GM18870 (cell line): ENCODE measurements at regions not wholly inside any gene's neighbourhood (a gene's known extent, or its start where the extent isn't known, plus 50 kb on each side); places are given as distances from the start of the nearest gene placed in this dataset.

Experiments used
- ATAC-seq: cut with Tn5 transposase; IDR thresholded peaks from one replicate; pipeline ENCODE4 v1.9.1; 2021; ENCODE audit warnings: moderate library complexity; ENCODE audit not compliant: unreplicated experiment

DNA sequence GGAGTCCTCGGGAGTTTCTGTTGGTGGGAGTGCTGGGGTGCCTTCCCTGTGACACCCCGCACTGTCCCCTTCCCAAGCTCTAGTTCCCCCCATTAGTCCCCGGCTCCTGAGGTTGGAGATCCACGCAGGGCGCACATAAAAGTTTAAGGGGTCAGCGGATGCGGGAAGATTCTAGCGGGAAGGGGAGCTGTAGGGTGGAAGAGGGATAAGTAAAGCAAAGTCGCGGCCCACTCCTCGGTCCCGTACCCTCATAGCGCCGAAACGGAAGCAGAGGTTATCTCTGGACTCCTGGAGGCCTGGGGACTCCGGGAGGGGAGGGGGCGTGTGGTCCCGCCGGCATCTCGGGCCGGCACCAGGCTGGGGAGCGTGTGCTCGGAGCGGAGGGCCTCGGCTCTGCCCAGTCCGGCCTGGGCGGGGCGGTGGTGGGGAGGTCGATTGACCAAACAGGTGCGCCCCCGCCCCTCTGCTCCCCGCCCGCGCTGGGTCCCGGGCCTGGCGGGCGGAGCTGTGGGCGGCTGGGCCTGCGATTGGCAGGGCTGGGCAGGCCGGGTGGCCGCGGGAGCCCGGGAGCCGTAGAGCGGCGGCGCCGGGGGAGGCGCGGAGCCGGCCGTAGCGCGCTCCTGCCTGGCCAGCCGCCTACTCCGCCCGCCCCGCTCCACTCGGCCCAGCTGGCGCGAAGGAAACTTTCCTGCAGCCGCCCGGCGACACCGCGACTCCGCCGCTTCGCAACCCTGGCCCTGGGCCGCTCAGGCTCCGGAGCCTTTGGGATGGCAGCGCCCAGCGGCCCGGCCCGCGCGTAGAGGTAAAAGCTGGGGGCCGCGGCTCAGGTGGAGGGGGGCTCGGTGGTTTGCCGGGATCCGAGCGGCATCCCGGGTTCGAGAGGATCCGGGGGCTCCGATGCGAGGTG lies 52.2 kb upstream of the DAB2IP start:
- ATAC-seq = no peak

DNA sequence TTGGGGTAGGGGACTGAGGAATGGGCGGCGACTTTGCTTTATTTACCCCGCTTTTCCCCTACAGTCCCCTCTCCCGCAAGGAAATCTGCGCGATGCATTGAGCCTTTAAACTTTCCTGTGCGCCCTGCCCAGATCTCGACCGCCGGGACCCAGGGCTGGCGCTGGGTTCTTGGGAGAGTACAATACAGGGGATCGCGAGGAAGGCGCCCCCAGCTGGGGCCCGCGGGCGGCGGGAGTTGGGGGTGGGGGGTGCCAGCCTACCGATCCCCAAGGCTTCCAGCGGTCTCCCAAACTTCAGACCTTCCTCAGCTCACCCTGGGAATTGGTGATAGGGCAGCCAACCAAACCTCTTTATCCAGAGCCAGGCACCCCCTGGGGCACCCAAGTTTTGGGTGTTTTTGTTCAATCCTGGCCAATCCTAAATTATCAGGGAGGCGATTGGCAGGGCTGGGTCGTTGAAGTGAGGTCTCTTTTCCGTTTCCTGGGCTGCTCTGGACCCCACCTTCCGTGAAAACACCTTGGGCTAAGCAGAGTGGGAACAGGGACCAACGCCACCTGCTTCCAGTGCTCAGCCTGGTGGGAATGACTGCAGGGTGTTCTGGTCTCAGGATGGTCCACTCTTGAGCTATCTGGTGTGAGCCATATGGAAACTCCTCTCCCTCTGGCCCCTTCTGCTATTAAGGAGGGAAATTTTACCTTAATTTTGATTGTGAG lies 51.4 kb upstream of the DAB2IP start:
- ATAC-seq = no peak

DNA sequence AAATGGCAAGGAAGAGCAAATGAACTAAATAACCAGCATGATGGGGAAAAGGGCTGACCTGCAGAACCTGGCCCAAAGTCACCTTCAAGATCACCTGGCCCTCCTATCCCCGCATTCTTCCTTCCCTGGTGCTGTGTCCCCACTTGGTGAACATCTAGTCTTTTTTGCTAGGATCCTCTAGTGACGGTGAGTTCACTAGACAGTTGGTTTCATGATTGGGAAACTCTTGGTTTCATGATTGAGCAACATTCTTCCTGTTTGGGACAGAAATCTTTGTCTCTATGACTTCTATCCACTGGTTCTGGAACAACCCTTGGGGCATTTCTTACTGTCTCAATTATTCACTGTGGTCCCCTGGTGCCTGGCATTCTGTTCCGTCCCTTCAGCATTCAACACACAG lies 50.2 kb upstream of the DAB2IP start:
- ATAC-seq = no peak
